OCI-LY7 (cell line): ENCODE measurements at regions not wholly inside any gene's neighbourhood (a gene's known extent, or its start where the extent isn't known, plus 50 kb on each side); places are given as distances from the start of the nearest gene placed in this dataset.

Source experiments
- BruUV-seq: library from RNA; stranded (reverse); fragments of 400-500 nt; replicated peaks from 2 replicates; lab custom pipeline; 2021; lab: Mats Ljungman, UMichigan
- CTCF ChIA-PET: fragments of 300-600 bp; sonication (Branson Sonifier 250); formaldehyde crosslinking; loops from one replicate; lab custom pipeline; 2022; ENCODE audit warnings: antibody characterized with exemption; ENCODE audit not compliant: unreplicated experiment; lab: Charles Lee
- POLR2A ChIA-PET: fragments of 300-600 bp; sonication (Branson Sonifier 250); formaldehyde crosslinking; loops from one replicate; lab custom pipeline; 2022; ENCODE audit warnings: antibody characterized with exemption; lab: Charles Lee
- DNase-seq: peaks from one replicate; pipeline ENCODE4 v3.0.0-alpha.2; 2015; ENCODE audit warnings: low spot score
- H2AFZ ChIP-seq: fragments of 200-600 bp; sonication (generic), shearing (Covaris generic); 2 replicates; pipeline ENCODE4 v1.6.1; 2014; ENCODE audit warnings: mild to moderate bottlenecking, antibody characterized with exemption, low read length, moderate library complexity
- H3K27ac ChIP-seq: fragments of 200-600 bp; sonication (generic); 2 replicates; pipeline ENCODE4 v1.5.1; 2014; ENCODE audit warnings: mixed run types, low read depth, mild to moderate bottlenecking, moderate library complexity, low read length, inconsistent platforms; ENCODE audit not compliant: poor library complexity, severe bottlenecking
- H3K36me3 ChIP-seq: fragments of 200-600 bp; sonication (generic); 2 replicates; pipeline ENCODE4 v1.6.1; 2014; ENCODE audit warnings: mild to moderate bottlenecking, antibody characterized with exemption, low read length, moderate library complexity, mixed read lengths; ENCODE audit not compliant: insufficient read depth
- H3K4me1 ChIP-seq: fragments of 200-600 bp; sonication (generic); 2 replicates; pipeline ENCODE4 v1.5.1; 2014; ENCODE audit warnings: mild to moderate bottlenecking, low read length; ENCODE audit not compliant: insufficient read depth, poor library complexity, severe bottlenecking
- H3K4me2 ChIP-seq: fragments of 200-600 bp; sonication (generic); 2 replicates; pipeline ENCODE4 v1.6.1; 2014; ENCODE audit warnings: mild to moderate bottlenecking, low read length
- H3K4me3 ChIP-seq: fragments of 200-600 bp; sonication (generic); 2 replicates; pipeline ENCODE4 v1.5.1; 2014; ENCODE audit warnings: mild to moderate bottlenecking, low read depth, low read length; ENCODE audit not compliant: poor library complexity, severe bottlenecking
- H3K79me2 ChIP-seq: fragments of 200-600 bp; sonication (generic); 2 replicates; pipeline ENCODE4 v1.6.1; 2016; ENCODE audit warnings: low read depth, mild to moderate bottlenecking, low read length, moderate library complexity, mixed read lengths; ENCODE audit not compliant: insufficient read depth
- H3K9me2 ChIP-seq: fragments of 200-600 bp; sonication (generic); 2 replicates; pipeline ENCODE4 v1.6.1; 2016; ENCODE audit warnings: mild to moderate bottlenecking, low read length, mixed read lengths; ENCODE audit not compliant: insufficient read depth
- H3K9me3 ChIP-seq: fragments of 200-600 bp; sonication (generic); 2 replicates; pipeline ENCODE4 v1.6.1; 2014; ENCODE audit warnings: mild to moderate bottlenecking, mixed run types, low read length, mixed read lengths
- H4K20me1 ChIP-seq: fragments of 200-600 bp; sonication (generic); 2 replicates; pipeline ENCODE4 v1.6.1; 2014; ENCODE audit warnings: mild to moderate bottlenecking, antibody characterized with exemption, low read length, moderate library complexity, mixed read lengths; ENCODE audit not compliant: insufficient read depth
- CTCF ChIP-seq: fragments of 200-600 bp; sonication (generic); conservative IDR thresholded peaks from 2 replicates; pipeline ENCODE4 v1.5.1; 2014; ENCODE audit warnings: mild to moderate bottlenecking, antibody characterized with exemption, low read length, moderate library complexity, mixed read lengths
- EZH2phosphoT487 ChIP-seq: fragments of 200-600 bp; sonication (generic); IDR thresholded peaks from 2 replicates; pipeline ENCODE4 v1.6.1; 2018; ENCODE audit warnings: low read depth, borderline replicate concordance, mild to moderate bottlenecking, mixed run types, antibody characterized with exemption, low read length, moderate library complexity, mixed read lengths
- intact Hi-C: fragments of 100-400 bp; cut with micrococcal nuclease; formaldehyde crosslinking; loops from one replicate; pipeline ENCODE4 v1.10.0; 2022; ENCODE audit not compliant: unreplicated experiment

- intact Hi-C loops = no loop called here
- POLR2A ChIA-PET = no interaction called here
- CTCF ChIA-PET = no interaction called here
Observed at GRCh38 chr11:106286881-106287504, 209.5 kb downstream of the AASDHPPT start.

GRCh38 chr11:106288057-106288456, 210.6 kb downstream of the AASDHPPT start:
- ChIA-PET CTCF (no interaction called here), POLR2A (interaction anchor here (0.8 kb wide), 1 partner anchor 11 kb away, joined by 3 read pairs; no protein-coding TSS in a partner anchor)
- Histone ChIP-seq H3K27ac (no peak overlapping the region), H2AFZ (no peak overlapping the region), H3K9me2 (no peaks in the 10 kb centered on the region), H3K9me3 (no peaks in the 10 kb centered on the region), H4K20me1 (no peaks in the 10 kb centered on the region), H3K4me2 (no peak overlapping the region), H3K36me3 (no peaks in the 10 kb centered on the region), H3K4me1 (no peaks in the 10 kb centered on the region), H3K79me2 (no peaks in the 10 kb centered on the region), H3K4me3 (no peak overlapping the region)
- no TSS peak for BruUV-seq
- intact Hi-C loops = no loop called here
- no peak for DNase-seq
- TF ChIP-seq CTCF = no peak
- TF ChIP-seq EZH2phosphoT487 = no peak

More at GRCh38 chr11:106286881-106287504, 209.5 kb downstream of the AASDHPPT start:
- BruUV-seq = no TSS peak
- no peaks in the 10 kb centered on the region for H3K79me2 ChIP-seq
- no peak for DNase-seq
- H3K4me2 ChIP-seq = no peak overlapping the region
- no peaks in the 10 kb centered on the region for H3K4me1 ChIP-seq
- no peaks in the 10 kb centered on the region for H3K9me3 ChIP-seq
- H3K36me3 ChIP-seq = no peaks in the 10 kb centered on the region
- TF ChIP-seq EZH2phosphoT487 (no peak), CTCF (no peak)
- no peaks in the 10 kb centered on the region for H3K9me2 ChIP-seq
- no peak overlapping the region for H3K27ac ChIP-seq
- H3K4me3 ChIP-seq = no peak overlapping the region
- H4K20me1 ChIP-seq = no peaks in the 10 kb centered on the region
- H2AFZ ChIP-seq = no peak overlapping the region

- no TSS peak for BruUV-seq
- CTCF ChIA-PET = no interaction called here
- no peaks in the 10 kb centered on the region for H3K9me2 ChIP-seq
- no peak overlapping the region for H3K4me3 ChIP-seq
- H3K9me3 ChIP-seq = no peaks in the 10 kb centered on the region
- no peaks in the 10 kb centered on the region for H3K4me1 ChIP-seq
- no peaks in the 10 kb centered on the region for H4K20me1 ChIP-seq
- H3K27ac ChIP-seq = no peak overlapping the region
- DNase-seq = no peak
- H3K79me2 ChIP-seq = no peaks in the 10 kb centered on the region
- H2AFZ ChIP-seq = no peak overlapping the region
- intact Hi-C loops = no loop called here
- H3K36me3 ChIP-seq = no peaks in the 10 kb centered on the region
- no peak overlapping the region for H3K4me2 ChIP-seq
- TF ChIP-seq CTCF = no peak
- no peak for TF ChIP-seq EZH2phosphoT487
- POLR2A ChIA-PET = interaction anchor here (0.5 to 0.8 kb wide), 2 partner anchors 12 to 239 kb away, joined by 3 to 4 read pairs; no protein-coding TSS in a partner anchor
Observed at GRCh38 chr11:106288822-106289387, 211.4 kb downstream of the AASDHPPT start.
